ENCODE measurements at regions not wholly inside any gene's neighbourhood (a gene's known extent, or its start where the extent isn't known, plus 50 kb on each side); places are given as distances from the start of the nearest gene placed in this dataset.
"Not testable (repeated sequence)": the region's sequence is repeated elsewhere in the genome, so short reads cannot be mapped to it uniquely, and the experiment has no call there.

GRCh38 chr17:20938244-20938643, 104.6 kb downstream of the USP22 start:
- no peak for TF ChIP-seq CTCF (IDR thresholded peaks at IDR 0.05)
- no peak for DNase-seq (ENCODE audit: low spot score)
- Histone ChIP-seq H3K27me3 (no peaks in the 10 kb centered on the region), H3K27ac (no peak overlapping the region), H3K36me3 (no peaks in the 10 kb centered on the region), H3K4me1 (peaks cover 0 to 16% of the 10 kb centered on the region in 2 donors), H3K9me3 (no peaks in the 10 kb centered on the region), H3K4me3 (no peak overlapping the region)

GRCh38 chr17:20938988-20939615, 103.7 kb downstream of the USP22 start:
- Histone ChIP-seq H3K4me3 (no peak overlapping the region), H3K4me1 (peaks cover 0 to 16% of the 10 kb centered on the region in 2 donors), H3K27ac (no peak overlapping the region), H3K36me3 (no peaks in the 10 kb centered on the region), H3K9me3 (no peaks in the 10 kb centered on the region), H3K27me3 (no peaks in the 10 kb centered on the region)
- no peak for DNase-seq (ENCODE audit: low spot score)
- no peak for TF ChIP-seq CTCF (IDR thresholded peaks at IDR 0.05)

GRCh38 chr17:20941872-20942271, 100.9 kb downstream of the USP22 start:
- Histone ChIP-seq H3K27me3 (no peaks in the 10 kb centered on the region), H3K4me3 (no peak overlapping the region), H3K36me3 (no peaks in the 10 kb centered on the region), H3K27ac (no peak overlapping the region), H3K4me1 (no peaks in the 10 kb centered on the region), H3K9me3 (no peaks in the 10 kb centered on the region)
- no peak for DNase-seq (ENCODE audit: low spot score)
- TF ChIP-seq CTCF (IDR thresholded peaks at IDR 0.05) = no peak

GRCh38 chr17:20944014-20944865, 98.6 kb downstream of the USP22 start:
- no peak for TF ChIP-seq CTCF (IDR thresholded peaks at IDR 0.05)
- Histone ChIP-seq H3K27me3 (no peaks in the 10 kb centered on the region), H3K36me3 (no peaks in the 10 kb centered on the region), H3K4me1 (no peaks in the 10 kb centered on the region), H3K4me3 (no peak overlapping the region), H3K27ac (no peak overlapping the region), H3K9me3 (no peaks in the 10 kb centered on the region)
- no peak for DNase-seq (ENCODE audit: low spot score)

- not testable (repeated sequence) for H3K4me3 ChIP-seq; H3K4me1 ChIP-seq; DNase-seq (ENCODE audit: low spot score); H3K27ac ChIP-seq; H3K9me3 ChIP-seq; H3K36me3 ChIP-seq; H3K27me3 ChIP-seq
These were observed 95.1 kb downstream of the USP22 start for GRCh38 chr17:20947708-20948107.

GRCh38 chr17:20948984-20949777, 93.6 kb downstream of the USP22 start:
- no peaks in the 10 kb centered on the region for H3K9me3 ChIP-seq
- no peak for TF ChIP-seq CTCF (IDR thresholded peaks at IDR 0.05)
- H3K4me1 ChIP-seq = no peaks in the 10 kb centered on the region
- H3K4me3 ChIP-seq = no peak overlapping the region
- DNase-seq (ENCODE audit: low spot score) = no peak
- no peak overlapping the region for H3K27ac ChIP-seq
- no peaks in the 10 kb centered on the region for H3K27me3 ChIP-seq
- H3K36me3 ChIP-seq = no peaks in the 10 kb centered on the region

Measured in right atrium auricular region (tissue), 2 donors.